IMR-90 (cell line): ENCODE measurements at regions not wholly inside any gene's neighbourhood (a gene's known extent, or its start where the extent isn't known, plus 50 kb on each side); places are given as distances from the start of the nearest gene placed in this dataset.

ENCODE experiments used
- ATAC-seq: fragments of 200-7000 bp; cut with Tn5 transposase; 2 replicates; pipeline ENCODE4 v1.9.1; 2020; ENCODE audit warnings: low read depth, mild to moderate bottlenecking, moderate library complexity
- BruUV-seq: library from RNA; stranded (reverse); fragments of 400-500 nt; replicated peaks from 2 replicates; lab custom pipeline; 2021; lab: Mats Ljungman, UMichigan
- CTCF ChIA-PET: fragments of 300-600 bp; formaldehyde crosslinking; extraction: SDS; loops from one replicate; lab custom pipeline; 2021; ENCODE audit warnings: antibody characterized with exemption; lab: Yijun Ruan, JAX
- POLR2A ChIA-PET: fragments of 300-600 bp; sonication (Branson Sonifier 250); formaldehyde crosslinking; loops from one replicate; lab custom pipeline; 2022; ENCODE audit warnings: antibody characterized with exemption; ENCODE audit not compliant: unreplicated experiment; lab: Charles Lee
- DNase-seq: peaks from one replicate; pipeline ENCODE4 v3.0.0; 2013
- H2AFZ ChIP-seq: replicated peaks from 2 replicates; pipeline ENCODE3; 2013; ENCODE audit warnings: low read length, mild to moderate bottlenecking; ENCODE audit not compliant: poor library complexity
- H2AK5ac ChIP-seq: 2 replicates; pipeline ENCODE4 v1.6.1; 2013; ENCODE audit warnings: low read depth, low read length, inconsistent platforms
- H2AK9ac ChIP-seq: replicated peaks from 2 replicates; pipeline ENCODE3; 2013; ENCODE audit warnings: mild to moderate bottlenecking, low read depth, low read length, moderate library complexity; ENCODE audit not compliant: poor library complexity
- H2BK120ac ChIP-seq: 2 replicates; pipeline ENCODE4 v1.6.1; 2013; ENCODE audit warnings: low read depth, low read length, inconsistent platforms
- H2BK15ac ChIP-seq: 3 replicates; pipeline ENCODE4 v1.6.1; 2013; ENCODE audit warnings: low read depth, low read length, inconsistent platforms
- H2BK20ac ChIP-seq: 2 replicates; pipeline ENCODE4 v1.6.1; 2013; ENCODE audit warnings: low read depth, mild to moderate bottlenecking, inconsistent platforms, low read length, moderate library complexity
- H2BK5ac ChIP-seq: 2 replicates; pipeline ENCODE4 v1.6.1; 2013; ENCODE audit warnings: mild to moderate bottlenecking, low read depth, low read length, inconsistent platforms; ENCODE audit not compliant: poor library complexity, severe bottlenecking
- H3K14ac ChIP-seq: replicated peaks from 2 replicates; pipeline ENCODE4 v1.6.1; 2013; ENCODE audit warnings: low read depth, low read length, inconsistent platforms
- H3K18ac ChIP-seq: 2 replicates; pipeline ENCODE4 v1.6.1; 2013; ENCODE audit warnings: low read depth, low read length, control low read depth
- H3K23ac ChIP-seq: 2 replicates; pipeline ENCODE4 v1.6.1; 2013; ENCODE audit warnings: low read depth, low read length, inconsistent platforms
- H3K27ac ChIP-seq: 2 replicates; pipeline ENCODE4 v1.5.1; 2013; ENCODE audit warnings: mild to moderate bottlenecking, control low read depth, low read length; ENCODE audit not compliant: insufficient read depth
- H3K27me3 ChIP-seq: 2 replicates; pipeline ENCODE4 v1.6.1; 2013; ENCODE audit warnings: low read length; ENCODE audit not compliant: control insufficient read depth, insufficient read depth
- H3K36me3 ChIP-seq: 2 replicates; pipeline ENCODE4 v1.6.1; 2013; ENCODE audit warnings: low read length, mixed read lengths; ENCODE audit not compliant: control insufficient read depth, insufficient read depth
- H3K4ac ChIP-seq: 2 replicates; pipeline ENCODE4 v1.6.1; 2013; ENCODE audit warnings: low read depth, low read length, inconsistent platforms
- H3K4me1 ChIP-seq: 2 replicates; pipeline ENCODE4 v1.6.1; 2013; ENCODE audit warnings: low read length, mixed read lengths; ENCODE audit not compliant: control insufficient read depth, insufficient read depth
- H3K4me2 ChIP-seq: 2 replicates; pipeline ENCODE4 v1.6.1; 2013; ENCODE audit warnings: low read depth, mild to moderate bottlenecking, control low read depth, low read length, moderate library complexity
- H3K4me3 ChIP-seq: 2 replicates; pipeline ENCODE4 v1.5.1; 2013; ENCODE audit warnings: low read depth, mild to moderate bottlenecking, control low read depth, low read length, moderate library complexity; ENCODE audit not compliant: insufficient read depth
- H3K56ac ChIP-seq: 2 replicates; pipeline ENCODE4 v1.6.1; 2013; ENCODE audit warnings: low read length, inconsistent platforms; ENCODE audit not compliant: insufficient read depth; ENCODE audit errors: extremely low read depth
- H3K79me1 ChIP-seq, 2 experiments: 2 replicates each; pipeline ENCODE4 v1.6.1; 2013; ENCODE audit warnings: low read length in 2 of 2, inconsistent platforms in 1 of 2, low read depth in 1 of 2
- H3K9ac ChIP-seq: 2 replicates; pipeline ENCODE4 v1.6.1; 2013; ENCODE audit warnings: low read depth, low read length, control low read depth
- H3K9me1 ChIP-seq: 2 replicates; pipeline ENCODE4 v1.6.1; 2013; ENCODE audit warnings: low read length, inconsistent platforms; ENCODE audit not compliant: insufficient read depth
- H3K9me3 ChIP-seq: 2 replicates; pipeline ENCODE4 v1.6.1; 2013; ENCODE audit warnings: low read length; ENCODE audit not compliant: control insufficient read depth, insufficient read depth
- H4K20me1 ChIP-seq: 2 replicates; pipeline ENCODE4 v1.6.1; 2013; ENCODE audit warnings: low read length, inconsistent platforms; ENCODE audit not compliant: insufficient read depth
- H4K5ac ChIP-seq: 2 replicates; pipeline ENCODE4 v1.6.1; 2013; ENCODE audit warnings: mild to moderate bottlenecking, low read depth, low read length, control low read depth
- H4K8ac ChIP-seq, 2 experiments: 2 replicates each; pipeline ENCODE4 v1.6.1; 2013; ENCODE audit warnings: low read depth in 2 of 2, low read length in 2 of 2, control low read depth in 1 of 2, inconsistent platforms in 1 of 2
- H4K91ac ChIP-seq: 2 replicates; pipeline ENCODE4 v1.6.1; 2013; ENCODE audit warnings: low read depth, low read length, inconsistent platforms; ENCODE audit not compliant: insufficient read depth
- FOS ChIP-seq: fragments of 150-350 bp; IDR thresholded peaks from 2 replicates; pipeline ENCODE4 v1.6.1; 2016; ENCODE audit warnings: low read depth, low read length
- dilution Hi-C: fragments of 300-500 bp; cut with HindIII; formaldehyde crosslinking; loops from one replicate; pipeline ENCODE4 v1.14.3; 2018; ENCODE audit warnings: low sequenced_read_pairs; ENCODE audit not compliant: unreplicated experiment
- in situ Hi-C: fragments of 300-500 bp; cut with MboI; formaldehyde crosslinking; loops from 3 replicates; pipeline ENCODE4 v1.14.3; 2019; ENCODE audit warnings: low sequenced_read_pairs, inconsistent platforms, mixed read lengths
- intact Hi-C: fragments of 100-400 bp; cut with micrococcal nuclease; formaldehyde crosslinking; loops from 2 replicates; pipeline ENCODE4 v1.10.0; 2022

DNA sequence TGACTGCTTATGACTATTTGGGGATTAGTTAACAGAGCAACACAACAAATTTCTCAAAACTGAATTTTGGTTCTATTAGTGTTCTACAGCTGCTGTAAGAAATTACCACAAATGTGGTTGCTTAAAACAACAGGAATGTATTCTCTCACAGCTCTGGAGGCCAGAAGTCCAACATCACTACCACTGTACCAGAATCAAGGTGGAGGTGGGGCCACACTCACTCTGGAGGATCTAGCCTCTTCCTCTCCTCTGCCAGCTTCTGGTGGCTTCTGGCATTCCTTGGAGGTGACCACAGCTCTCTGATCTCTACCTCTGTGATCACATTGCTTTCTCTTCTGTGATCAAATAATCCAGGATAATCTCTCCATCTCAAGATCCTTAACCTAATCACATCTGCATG is 194.7 kb upstream of the BMPER start:
- H3K9me1 ChIP-seq = no peaks in the 10 kb centered on the region
- CTCF ChIA-PET = no interaction called here
- no peaks in the 10 kb centered on the region for H3K79me1 ChIP-seq
- no peak overlapping the region for H3K27ac ChIP-seq
- H3K9me3 ChIP-seq = no peaks in the 10 kb centered on the region
- H2BK5ac ChIP-seq = no peak overlapping the region
- dilution Hi-C loops (no loop called here), intact Hi-C loops (no loop called here), in situ Hi-C loops (no loop called here)
- no peak overlapping the region for H2AFZ ChIP-seq
- ATAC-seq (peak; percentile 37; the same call in 1 of the 2 replicates), DNase-seq (peak; percentile 14)
- no peak overlapping the region for H3K4me2 ChIP-seq
- H3K56ac ChIP-seq = no peak overlapping the region
- no peak overlapping the region for H2AK9ac ChIP-seq
- POLR2A ChIA-PET = no interaction called here
- H2AK5ac ChIP-seq = no peak overlapping the region
- H4K20me1 ChIP-seq = no peaks in the 10 kb centered on the region
- H2BK120ac ChIP-seq = no peak overlapping the region
- no peak overlapping the region for H3K4ac ChIP-seq
- H3K4me3 ChIP-seq = no peak overlapping the region
- no peak overlapping the region for H3K14ac ChIP-seq
- H4K5ac ChIP-seq = no peak overlapping the region
- H2BK20ac ChIP-seq = no peak overlapping the region
- H3K27me3 ChIP-seq = peaks cover 4% of the 10 kb centered on the region; the same call in 1 of the 2 replicates
- BruUV-seq = no TSS peak
- no peak for TF ChIP-seq FOS
- H3K9ac ChIP-seq = no peak overlapping the region
- no peak overlapping the region for H2BK15ac ChIP-seq
- no peak overlapping the region for H3K23ac ChIP-seq
- no peak overlapping the region for H4K91ac ChIP-seq
- no peak overlapping the region for H4K8ac ChIP-seq
- no peaks in the 10 kb centered on the region for H3K36me3 ChIP-seq
- no peak overlapping the region for H3K18ac ChIP-seq
- H3K4me1 ChIP-seq = peaks cover 5% of the 10 kb centered on the region
